DND-41 (cell line): ENCODE measurements at regions not wholly inside any gene's neighbourhood (a gene's known extent, or its start where the extent isn't known, plus 50 kb on each side); places are given as distances from the start of the nearest gene placed in this dataset.

Experiments used
- ATAC-seq: fragments of 200-7000 bp; cut with Tn5 transposase; 3 replicates; pipeline ENCODE4 v1.9.1; 2021; ENCODE audit warnings: low read depth; ENCODE audit not compliant: insufficient read depth
- DNase-seq: peaks from one replicate; pipeline ENCODE4 v3.0.0-alpha.2; 2020
- H2AFZ ChIP-seq: 2 replicates; pipeline ENCODE4 v1.6.0; 2012; ENCODE audit warnings: low read depth, low read length
- H3K27ac ChIP-seq: 2 replicates; pipeline ENCODE4 v1.5.1; 2012; ENCODE audit warnings: low read length, inconsistent platforms
- H3K27me3 ChIP-seq: fragments of 200-600 bp; sonication (generic); 2 replicates; pipeline ENCODE4 v1.6.0; 2012; ENCODE audit warnings: low read length, mild to moderate bottlenecking, inconsistent platforms; ENCODE audit not compliant: insufficient read depth, poor library complexity
- H3K36me3 ChIP-seq: 2 replicates; pipeline ENCODE4 v1.5.1; 2012; ENCODE audit warnings: low read length, inconsistent platforms; ENCODE audit not compliant: insufficient read depth
- H3K4me1 ChIP-seq: 2 replicates; pipeline ENCODE4 v1.5.1; 2012; ENCODE audit warnings: mild to moderate bottlenecking, low read length; ENCODE audit not compliant: insufficient read depth
- H3K4me2 ChIP-seq: 2 replicates; pipeline ENCODE4 v1.6.0; 2012; ENCODE audit warnings: mild to moderate bottlenecking, moderate library complexity, low read length, inconsistent platforms; ENCODE audit not compliant: insufficient read depth
- H3K4me3 ChIP-seq, 2 experiments: fragments of 200-600 bp in 1 of 2; shearing (Covaris generic) in 1 of 2; 2 replicates each; pipeline ENCODE4 v1.5.1; 2012 to 2016; ENCODE audit warnings: inconsistent platforms in 2 of 2, low read length in 2 of 2, mild to moderate bottlenecking in 2 of 2, low read depth in 1 of 2, moderate library complexity in 1 of 2
- H3K79me2 ChIP-seq: 2 replicates; pipeline ENCODE4 v1.6.0; 2012; ENCODE audit warnings: low read length, inconsistent platforms; ENCODE audit not compliant: insufficient read depth
- H3K9ac ChIP-seq: 2 replicates; pipeline ENCODE4 v1.6.0; 2012; ENCODE audit warnings: low read depth, mild to moderate bottlenecking, inconsistent platforms, low read length, moderate library complexity
- H3K9me3 ChIP-seq: 2 replicates; pipeline ENCODE4 v1.5.1; 2012; ENCODE audit warnings: low read length, moderate library complexity, mild to moderate bottlenecking, inconsistent platforms; ENCODE audit not compliant: insufficient read depth, severe bottlenecking
- H4K20me1 ChIP-seq: 2 replicates; pipeline ENCODE4 v1.6.0; 2012; ENCODE audit warnings: low read length; ENCODE audit not compliant: insufficient read depth
- CTCF ChIP-seq: IDR thresholded peaks from 2 replicates; pipeline ENCODE4 v1.5.1; 2012; ENCODE audit warnings: borderline replicate concordance, low read length, moderate library complexity, mild to moderate bottlenecking; ENCODE audit not compliant: poor library complexity, severe bottlenecking; ENCODE audit errors: extremely low read depth
- EZH2 ChIP-seq: IDR thresholded peaks from 3 replicates; pipeline ENCODE4 v1.6.1; 2012; ENCODE audit warnings: borderline replicate concordance, low read depth, mild to moderate bottlenecking, moderate library complexity, low read length, inconsistent platforms; ENCODE audit not compliant: severe bottlenecking

- Histone ChIP-seq H2AFZ (no peak overlapping the region), H3K36me3 (no peaks in the 10 kb centered on the region), H3K4me3 (no peak overlapping the region), H3K4me2 (no peak overlapping the region), H3K27ac (no peak overlapping the region), H3K4me1 (no peaks in the 10 kb centered on the region), H3K27me3 (no peaks in the 10 kb centered on the region), H3K9me3 (no peaks in the 10 kb centered on the region), H4K20me1 (no peaks in the 10 kb centered on the region), H3K79me2 (no peaks in the 10 kb centered on the region), H3K9ac (no peak overlapping the region)
- ATAC-seq (no peak), DNase-seq (no peak)
- no peak for TF ChIP-seq CTCF
- no peak for TF ChIP-seq EZH2
These were observed 90.6 kb upstream of the DST start for GRCh38 chr6:56733211-56733697.

GRCh38 chr6:56732517-56732916 is 89.8 kb upstream of the DST start:
- Histone ChIP-seq H3K27me3 (no peaks in the 10 kb centered on the region), H3K4me2 (no peak overlapping the region), H3K9me3 (no peaks in the 10 kb centered on the region), H3K79me2 (no peaks in the 10 kb centered on the region), H2AFZ (no peak overlapping the region), H3K36me3 (no peaks in the 10 kb centered on the region), H3K9ac (no peak overlapping the region), H4K20me1 (no peaks in the 10 kb centered on the region), H3K27ac (no peak overlapping the region), H3K4me1 (no peaks in the 10 kb centered on the region), H3K4me3 (no peak overlapping the region)
- DNase-seq (no peak), ATAC-seq (no peak)
- no peak for TF ChIP-seq EZH2
- no peak for TF ChIP-seq CTCF

GRCh38 chr6:56730663-56731529 is 88.2 kb upstream of the DST start:
- H3K9ac ChIP-seq: no peak overlapping the region
- H3K4me3 ChIP-seq: no peak overlapping the region
- no peaks in the 10 kb centered on the region for H3K27me3 ChIP-seq
- no peaks in the 10 kb centered on the region for H3K79me2 ChIP-seq
- H3K4me1 ChIP-seq: no peaks in the 10 kb centered on the region
- DNase-seq (no peak), ATAC-seq (no peak)
- no peaks in the 10 kb centered on the region for H3K9me3 ChIP-seq
- H3K27ac ChIP-seq: no peak overlapping the region
- TF ChIP-seq CTCF: no peak
- no peak for TF ChIP-seq EZH2
- no peaks in the 10 kb centered on the region for H3K36me3 ChIP-seq
- H4K20me1 ChIP-seq: no peaks in the 10 kb centered on the region
- no peak overlapping the region for H2AFZ ChIP-seq
- H3K4me2 ChIP-seq: no peak overlapping the region
